ENCODE measurements at regions not wholly inside any gene's neighbourhood (a gene's known extent, or its start where the extent isn't known, plus 50 kb on each side); places are given as distances from the start of the nearest gene placed in this dataset.

DNA sequence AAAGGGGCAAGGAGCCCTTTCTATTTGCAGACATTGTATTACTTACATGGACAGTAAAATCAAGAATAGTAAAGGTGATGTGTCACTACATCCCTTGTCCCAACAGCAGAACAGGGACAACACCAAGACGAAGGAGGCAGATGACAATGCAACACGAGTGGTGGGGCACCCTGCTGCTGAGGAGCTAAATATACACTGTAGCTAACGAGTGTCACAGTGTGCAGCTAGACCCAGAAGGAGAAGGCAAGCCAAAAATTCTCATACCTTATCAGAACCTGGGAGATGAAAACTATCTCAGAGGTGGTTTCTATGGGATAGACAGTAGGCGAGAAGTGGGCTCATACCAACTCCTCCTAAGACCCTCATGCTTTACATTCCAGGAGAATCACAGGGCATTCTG is 518.4 kb upstream of the LRRTM1 start:
- in situ Hi-C loops (cut with HindIII; ENCODE audit: low pct_unique_long_range_greater_than_20kb, low sequenced_read_pairs), result no loop called here
- CTCF ChIA-PET, result no interaction called here
- Histone ChIP-seq H3K36me3 (ENCODE audit: control insufficient read depth, insufficient read depth, low read length) (no peaks in the 10 kb centered on the region), H3K4me3 (ENCODE audit: low read depth in 2 of 2, low read length in 2 of 2) (no peak overlapping the region), H3K9me3 (ENCODE audit: control insufficient read depth, insufficient read depth, low read depth, low read length) (no peaks in the 10 kb centered on the region), H3K27me3 (ENCODE audit: control insufficient read depth, insufficient read depth, low read length) (no peaks in the 10 kb centered on the region), H3K27ac (ENCODE audit: low read length) (no peak overlapping the region), H3K4me1 (ENCODE audit: control insufficient read depth, insufficient read depth, low read length) (no peaks in the 10 kb centered on the region)
- POLR2A ChIA-PET, result no interaction called here
- TF ChIP-seq, protein P1, sequence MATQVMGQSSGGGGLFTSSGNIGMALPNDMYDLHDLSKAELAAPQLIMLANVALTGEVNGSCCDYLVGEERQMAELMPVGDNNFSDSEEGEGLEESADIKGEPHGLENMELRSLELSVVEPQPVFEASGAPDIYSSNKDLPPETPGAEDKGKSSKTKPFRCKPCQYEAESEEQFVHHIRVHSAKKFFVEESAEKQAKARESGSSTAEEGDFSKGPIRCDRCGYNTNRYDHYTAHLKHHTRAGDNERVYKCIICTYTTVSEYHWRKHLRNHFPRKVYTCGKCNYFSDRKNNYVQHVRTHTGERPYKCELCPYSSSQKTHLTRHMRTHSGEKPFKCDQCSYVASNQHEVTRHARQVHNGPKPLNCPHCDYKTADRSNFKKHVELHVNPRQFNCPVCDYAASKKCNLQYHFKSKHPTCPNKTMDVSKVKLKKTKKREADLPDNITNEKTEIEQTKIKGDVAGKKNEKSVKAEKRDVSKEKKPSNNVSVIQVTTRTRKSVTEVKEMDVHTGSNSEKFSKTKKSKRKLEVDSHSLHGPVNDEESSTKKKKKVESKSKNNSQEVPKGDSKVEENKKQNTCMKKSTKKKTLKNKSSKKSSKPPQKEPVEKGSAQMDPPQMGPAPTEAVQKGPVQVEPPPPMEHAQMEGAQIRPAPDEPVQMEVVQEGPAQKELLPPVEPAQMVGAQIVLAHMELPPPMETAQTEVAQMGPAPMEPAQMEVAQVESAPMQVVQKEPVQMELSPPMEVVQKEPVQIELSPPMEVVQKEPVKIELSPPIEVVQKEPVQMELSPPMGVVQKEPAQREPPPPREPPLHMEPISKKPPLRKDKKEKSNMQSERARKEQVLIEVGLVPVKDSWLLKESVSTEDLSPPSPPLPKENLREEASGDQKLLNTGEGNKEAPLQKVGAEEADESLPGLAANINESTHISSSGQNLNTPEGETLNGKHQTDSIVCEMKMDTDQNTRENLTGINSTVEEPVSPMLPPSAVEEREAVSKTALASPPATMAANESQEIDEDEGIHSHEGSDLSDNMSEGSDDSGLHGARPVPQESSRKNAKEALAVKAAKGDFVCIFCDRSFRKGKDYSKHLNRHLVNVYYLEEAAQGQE (IDR thresholded peaks at IDR 0.05; ENCODE audit: insufficient read depth in 1 of 2, low read depth in 2 of 2, low read length in 1 of 2), result no peak
- TF ChIP-seq SIN3A (IDR thresholded peaks at IDR 0.05; ENCODE audit: borderline replicate concordance, insufficient read depth, low read depth, low read length) (no peak), TCF7L2 (IDR thresholded peaks at IDR 0.05; ENCODE audit: low read depth, low read length) (no peak), POLR2AphosphoS5 (IDR thresholded peaks at IDR 0.05; ENCODE audit: low read depth, low read length) (no peak)
- TF ChIP-seq, protein P2, sequence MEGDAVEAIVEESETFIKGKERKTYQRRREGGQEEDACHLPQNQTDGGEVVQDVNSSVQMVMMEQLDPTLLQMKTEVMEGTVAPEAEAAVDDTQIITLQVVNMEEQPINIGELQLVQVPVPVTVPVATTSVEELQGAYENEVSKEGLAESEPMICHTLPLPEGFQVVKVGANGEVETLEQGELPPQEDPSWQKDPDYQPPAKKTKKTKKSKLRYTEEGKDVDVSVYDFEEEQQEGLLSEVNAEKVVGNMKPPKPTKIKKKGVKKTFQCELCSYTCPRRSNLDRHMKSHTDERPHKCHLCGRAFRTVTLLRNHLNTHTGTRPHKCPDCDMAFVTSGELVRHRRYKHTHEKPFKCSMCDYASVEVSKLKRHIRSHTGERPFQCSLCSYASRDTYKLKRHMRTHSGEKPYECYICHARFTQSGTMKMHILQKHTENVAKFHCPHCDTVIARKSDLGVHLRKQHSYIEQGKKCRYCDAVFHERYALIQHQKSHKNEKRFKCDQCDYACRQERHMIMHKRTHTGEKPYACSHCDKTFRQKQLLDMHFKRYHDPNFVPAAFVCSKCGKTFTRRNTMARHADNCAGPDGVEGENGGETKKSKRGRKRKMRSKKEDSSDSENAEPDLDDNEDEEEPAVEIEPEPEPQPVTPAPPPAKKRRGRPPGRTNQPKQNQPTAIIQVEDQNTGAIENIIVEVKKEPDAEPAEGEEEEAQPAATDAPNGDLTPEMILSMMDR (IDR thresholded peaks at IDR 0.05), result no peak
- BruUV-seq (replicated peaks), result no TSS peak
- DNase-seq (ENCODE audit: low read depth, low spot score), result no peak
- intact Hi-C loops (cut with micrococcal nuclease; ENCODE audit: unreplicated experiment), result no loop called here
- no peak for ATAC-seq

DNA sequence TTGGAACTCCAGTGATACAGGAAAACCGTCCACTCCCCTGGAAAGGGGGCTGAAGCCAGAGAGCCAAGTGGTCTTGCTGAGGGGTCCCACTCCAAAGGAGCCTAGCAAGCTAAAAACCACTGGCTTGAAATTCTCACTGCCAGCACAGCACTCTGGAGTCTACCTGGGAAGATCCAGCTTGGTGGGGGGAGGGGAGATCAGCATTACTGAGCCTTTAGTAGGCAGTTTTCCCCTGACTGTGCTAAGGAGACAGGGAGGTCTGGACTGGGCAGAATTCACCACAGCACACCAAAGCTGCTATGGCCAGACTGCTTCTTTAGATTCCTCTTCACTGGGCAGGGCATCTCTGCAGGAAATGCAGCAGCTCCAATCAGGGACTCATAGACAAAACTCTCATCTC is 510.7 kb upstream of the LRRTM1 start:
- Histone ChIP-seq H3K36me3 (ENCODE audit: control insufficient read depth, insufficient read depth, low read length) (no peaks in the 10 kb centered on the region), H3K4me3 (ENCODE audit: low read depth in 2 of 2, low read length in 2 of 2) (no peak overlapping the region), H3K4me1 (ENCODE audit: control insufficient read depth, insufficient read depth, low read length) (no peaks in the 10 kb centered on the region), H3K27me3 (ENCODE audit: control insufficient read depth, insufficient read depth, low read length) (no peaks in the 10 kb centered on the region), H3K9me3 (ENCODE audit: control insufficient read depth, insufficient read depth, low read depth, low read length) (no peaks in the 10 kb centered on the region), H3K27ac (ENCODE audit: low read length) (no peak overlapping the region)
- CTCF ChIA-PET, result no interaction called here
- ATAC-seq (no peak), DNase-seq (ENCODE audit: low read depth, low spot score) (no peak)
- in situ Hi-C loops (cut with HindIII; ENCODE audit: low pct_unique_long_range_greater_than_20kb, low sequenced_read_pairs) (no loop called here), intact Hi-C loops (cut with micrococcal nuclease; ENCODE audit: unreplicated experiment) (no loop called here)
- BruUV-seq (replicated peaks), result no TSS peak
- no peak for TF ChIP-seq TCF7L2 (IDR thresholded peaks at IDR 0.05; ENCODE audit: low read depth, low read length)
- TF ChIP-seq, protein P1 (IDR thresholded peaks at IDR 0.05; ENCODE audit: insufficient read depth in 1 of 2, low read depth in 2 of 2, low read length in 1 of 2), result no peak
- TF ChIP-seq SIN3A (IDR thresholded peaks at IDR 0.05; ENCODE audit: borderline replicate concordance, insufficient read depth, low read depth, low read length), result no peak
- TF ChIP-seq, protein P2 (IDR thresholded peaks at IDR 0.05), result no peak
- no peak for TF ChIP-seq POLR2AphosphoS5 (IDR thresholded peaks at IDR 0.05; ENCODE audit: low read depth, low read length)
- POLR2A ChIA-PET, result no interaction called here

Measured in Panc1 (cell line).